Liver (tissue), 3 donors: ENCODE measurements at regions not wholly inside any gene's neighbourhood (a gene's known extent, or its start where the extent isn't known, plus 50 kb on each side); places are given as distances from the start of the nearest gene placed in this dataset.

Source experiments
- ATF3 ChIP-seq: IDR thresholded peaks from 2 replicates; pipeline ENCODE4 v1.6.1; 2016; ENCODE audit warnings: antibody characterized with exemption
- GABPA ChIP-seq, 2 donors: IDR thresholded peaks in 1 of 2; conservative IDR thresholded peaks in 1 of 2; 2 replicates each; pipeline ENCODE4 v1.6.1; 2016; ENCODE audit warnings: antibody characterized with exemption in 2 of 2, mild to moderate bottlenecking in 1 of 2, moderate library complexity in 1 of 2
- JUND ChIP-seq, 2 donors: IDR thresholded peaks; 2 replicates each; pipeline ENCODE4 v1.6.1; 2016; ENCODE audit warnings: antibody characterized with exemption in 2 of 2
- RAD21 ChIP-seq, 2 donors: IDR thresholded peaks; 2 replicates each; pipeline ENCODE4 v1.6.1; 2016; ENCODE audit warnings: antibody characterized with exemption in 2 of 2, mild to moderate bottlenecking in 2 of 2
- TAF1 ChIP-seq: conservative IDR thresholded peaks from 2 replicates; pipeline ENCODE4 v1.6.1; 2016; ENCODE audit warnings: antibody characterized with exemption, mild to moderate bottlenecking
- YY1 ChIP-seq: IDR thresholded peaks from 2 replicates; pipeline ENCODE4 v1.6.1; 2016; ENCODE audit warnings: antibody characterized with exemption, mild to moderate bottlenecking
- TF ChIP-seq, protein P1 (sequence below): fragments of 150-350 bp; IDR thresholded peaks from 2 replicates; pipeline ENCODE4 v1.5.1; 2017; ENCODE audit warnings: improper control_type of control experiment, low read depth, low read length; ENCODE audit not compliant: missing input control
- TF ChIP-seq, protein P2 (sequence below): IDR thresholded peaks from 2 replicates; pipeline ENCODE4 v1.6.1; 2016; ENCODE audit warnings: antibody characterized with exemption
- TF ChIP-seq, protein P3 (sequence below): IDR thresholded peaks from 2 replicates; pipeline ENCODE4 v1.6.1; 2016; ENCODE audit warnings: antibody characterized with exemption
- TF ChIP-seq, protein P4 (sequence below): IDR thresholded peaks from 2 replicates; pipeline ENCODE4 v1.6.1; 2016; ENCODE audit warnings: antibody characterized with exemption, mild to moderate bottlenecking
- donor health status: healthy.
- donor health status: healthy.

- TF ChIP-seq JUND (IDR thresholded peaks at IDR 0.05) (no peak), ATF3 (no peak), GABPA (IDR thresholded peaks at IDR 0.05 in 1 of 2, conservative IDR thresholded peaks at IDR 0.05 in 1 of 2) (no peak), RAD21 (IDR thresholded peaks at IDR 0.05) (no peak), YY1 (no peak), TAF1 (no peak)
- TF ChIP-seq, protein P1, sequence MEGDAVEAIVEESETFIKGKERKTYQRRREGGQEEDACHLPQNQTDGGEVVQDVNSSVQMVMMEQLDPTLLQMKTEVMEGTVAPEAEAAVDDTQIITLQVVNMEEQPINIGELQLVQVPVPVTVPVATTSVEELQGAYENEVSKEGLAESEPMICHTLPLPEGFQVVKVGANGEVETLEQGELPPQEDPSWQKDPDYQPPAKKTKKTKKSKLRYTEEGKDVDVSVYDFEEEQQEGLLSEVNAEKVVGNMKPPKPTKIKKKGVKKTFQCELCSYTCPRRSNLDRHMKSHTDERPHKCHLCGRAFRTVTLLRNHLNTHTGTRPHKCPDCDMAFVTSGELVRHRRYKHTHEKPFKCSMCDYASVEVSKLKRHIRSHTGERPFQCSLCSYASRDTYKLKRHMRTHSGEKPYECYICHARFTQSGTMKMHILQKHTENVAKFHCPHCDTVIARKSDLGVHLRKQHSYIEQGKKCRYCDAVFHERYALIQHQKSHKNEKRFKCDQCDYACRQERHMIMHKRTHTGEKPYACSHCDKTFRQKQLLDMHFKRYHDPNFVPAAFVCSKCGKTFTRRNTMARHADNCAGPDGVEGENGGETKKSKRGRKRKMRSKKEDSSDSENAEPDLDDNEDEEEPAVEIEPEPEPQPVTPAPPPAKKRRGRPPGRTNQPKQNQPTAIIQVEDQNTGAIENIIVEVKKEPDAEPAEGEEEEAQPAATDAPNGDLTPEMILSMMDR, result no peak
- TF ChIP-seq, protein P2, sequence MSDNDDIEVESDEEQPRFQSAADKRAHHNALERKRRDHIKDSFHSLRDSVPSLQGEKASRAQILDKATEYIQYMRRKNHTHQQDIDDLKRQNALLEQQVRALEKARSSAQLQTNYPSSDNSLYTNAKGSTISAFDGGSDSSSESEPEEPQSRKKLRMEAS, result no peak
- TF ChIP-seq, protein P3, sequence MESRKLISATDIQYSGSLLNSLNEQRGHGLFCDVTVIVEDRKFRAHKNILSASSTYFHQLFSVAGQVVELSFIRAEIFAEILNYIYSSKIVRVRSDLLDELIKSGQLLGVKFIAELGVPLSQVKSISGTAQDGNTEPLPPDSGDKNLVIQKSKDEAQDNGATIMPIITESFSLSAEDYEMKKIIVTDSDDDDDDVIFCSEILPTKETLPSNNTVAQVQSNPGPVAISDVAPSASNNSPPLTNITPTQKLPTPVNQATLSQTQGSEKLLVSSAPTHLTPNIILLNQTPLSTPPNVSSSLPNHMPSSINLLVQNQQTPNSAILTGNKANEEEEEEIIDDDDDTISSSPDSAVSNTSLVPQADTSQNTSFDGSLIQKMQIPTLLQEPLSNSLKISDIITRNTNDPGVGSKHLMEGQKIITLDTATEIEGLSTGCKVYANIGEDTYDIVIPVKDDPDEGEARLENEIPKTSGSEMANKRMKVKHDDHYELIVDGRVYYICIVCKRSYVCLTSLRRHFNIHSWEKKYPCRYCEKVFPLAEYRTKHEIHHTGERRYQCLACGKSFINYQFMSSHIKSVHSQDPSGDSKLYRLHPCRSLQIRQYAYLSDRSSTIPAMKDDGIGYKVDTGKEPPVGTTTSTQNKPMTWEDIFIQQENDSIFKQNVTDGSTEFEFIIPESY, result no peak
- TF ChIP-seq, protein P4, sequence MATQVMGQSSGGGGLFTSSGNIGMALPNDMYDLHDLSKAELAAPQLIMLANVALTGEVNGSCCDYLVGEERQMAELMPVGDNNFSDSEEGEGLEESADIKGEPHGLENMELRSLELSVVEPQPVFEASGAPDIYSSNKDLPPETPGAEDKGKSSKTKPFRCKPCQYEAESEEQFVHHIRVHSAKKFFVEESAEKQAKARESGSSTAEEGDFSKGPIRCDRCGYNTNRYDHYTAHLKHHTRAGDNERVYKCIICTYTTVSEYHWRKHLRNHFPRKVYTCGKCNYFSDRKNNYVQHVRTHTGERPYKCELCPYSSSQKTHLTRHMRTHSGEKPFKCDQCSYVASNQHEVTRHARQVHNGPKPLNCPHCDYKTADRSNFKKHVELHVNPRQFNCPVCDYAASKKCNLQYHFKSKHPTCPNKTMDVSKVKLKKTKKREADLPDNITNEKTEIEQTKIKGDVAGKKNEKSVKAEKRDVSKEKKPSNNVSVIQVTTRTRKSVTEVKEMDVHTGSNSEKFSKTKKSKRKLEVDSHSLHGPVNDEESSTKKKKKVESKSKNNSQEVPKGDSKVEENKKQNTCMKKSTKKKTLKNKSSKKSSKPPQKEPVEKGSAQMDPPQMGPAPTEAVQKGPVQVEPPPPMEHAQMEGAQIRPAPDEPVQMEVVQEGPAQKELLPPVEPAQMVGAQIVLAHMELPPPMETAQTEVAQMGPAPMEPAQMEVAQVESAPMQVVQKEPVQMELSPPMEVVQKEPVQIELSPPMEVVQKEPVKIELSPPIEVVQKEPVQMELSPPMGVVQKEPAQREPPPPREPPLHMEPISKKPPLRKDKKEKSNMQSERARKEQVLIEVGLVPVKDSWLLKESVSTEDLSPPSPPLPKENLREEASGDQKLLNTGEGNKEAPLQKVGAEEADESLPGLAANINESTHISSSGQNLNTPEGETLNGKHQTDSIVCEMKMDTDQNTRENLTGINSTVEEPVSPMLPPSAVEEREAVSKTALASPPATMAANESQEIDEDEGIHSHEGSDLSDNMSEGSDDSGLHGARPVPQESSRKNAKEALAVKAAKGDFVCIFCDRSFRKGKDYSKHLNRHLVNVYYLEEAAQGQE, result no peak
Observed at GRCh38 chr6:74510878-74511277, 695.0 kb downstream of the COL12A1 start.
